K562 (cell line): ENCODE measurements at regions not wholly inside any gene's neighbourhood (a gene's known extent, or its start where the extent isn't known, plus 50 kb on each side); places are given as distances from the start of the nearest gene placed in this dataset.

Experiments used
- BRCA1 ChIP-seq, 2 experiments: fragments of 450-650 bp in 1 of 2; sonication (generic) in 1 of 2; formaldehyde crosslinking in 1 of 2; IDR thresholded peaks; 2 replicates each; pipeline versions ENCODE4 v1.5.0 to v1.6.1; 2017 to 2020; ENCODE audit warnings: mild to moderate bottlenecking in 1 of 2, missing genetic modification reagents in 1 of 2
- E2F1 ChIP-seq: sonication (generic); formaldehyde crosslinking; IDR thresholded peaks from 2 replicates; pipeline ENCODE4 v1.8.1; 2023; ENCODE audit warnings: mild to moderate bottlenecking, missing genetic modification reagents, moderate library complexity
- GATAD2A ChIP-seq: fragments of 450-650 bp; IDR thresholded peaks from 2 replicates; pipeline ENCODE4 v1.6.1; 2017
- IFI16 ChIP-seq: fragments of 250-450 bp; sonication (Bioruptor Pico); IDR thresholded peaks from 2 replicates; pipeline ENCODE4 v2.1.2; 2022; ENCODE audit warnings: mild to moderate bottlenecking, inconsistent platforms
- MED1 ChIP-seq: sonication (generic); formaldehyde crosslinking; IDR thresholded peaks from 2 replicates; pipeline ENCODE4 v1.8.1; 2023; ENCODE audit warnings: missing genetic modification reagents, borderline replicate concordance
- MLLT1 ChIP-seq, 2 experiments: fragments of 450-650 bp; IDR thresholded peaks; 2 replicates each; pipeline ENCODE4 v1.6.1; 2016
- MTA3 ChIP-seq: fragments of 450-650 bp; formaldehyde crosslinking; IDR thresholded peaks from 2 replicates; pipeline ENCODE4 v1.6.1; 2017; ENCODE audit warnings: mild to moderate bottlenecking, borderline replicate concordance
- RAD51 ChIP-seq: fragments of 450-650 bp; IDR thresholded peaks from 2 replicates; pipeline ENCODE4 v1.7.1; 2016; ENCODE audit warnings: low read depth, mild to moderate bottlenecking, borderline replicate concordance
- RREB1 ChIP-seq: fragments of 250-450 bp; sonication (Bioruptor Pico); IDR thresholded peaks from 2 replicates; pipeline ENCODE4 v1.4.0; 2020
- SPI1 ChIP-seq: IDR thresholded peaks from 2 replicates; pipeline ENCODE4 v1.6.1; 2011; ENCODE audit warnings: low read depth, low read length, control low read depth, borderline replicate concordance
- STAT5A ChIP-seq: IDR thresholded peaks from 2 replicates; pipeline ENCODE4 v1.6.1; 2012; ENCODE audit warnings: low read length, inconsistent platforms, borderline replicate concordance
- TBL1XR1 ChIP-seq, 2 experiments: IDR thresholded peaks; 2 replicates each; pipeline ENCODE4 v1.6.1; 2012; ENCODE audit warnings: improper control_type of control experiment in 2 of 2, low read length in 2 of 2, mild to moderate bottlenecking in 1 of 2
- TRIM25 ChIP-seq: fragments of 450-650 bp; IDR thresholded peaks from 2 replicates; pipeline ENCODE4 v1.7.0; 2016; ENCODE audit warnings: borderline replicate concordance
- ZFP1 ChIP-seq: fragments of 450-650 bp; formaldehyde crosslinking; IDR thresholded peaks from 2 replicates; pipeline ENCODE4 v1.4.0; 2020; ENCODE audit warnings: mild to moderate bottlenecking, mixed read lengths
- ZNF224 ChIP-seq: sonication (generic); formaldehyde crosslinking; IDR thresholded peaks from 2 replicates; pipeline ENCODE4 v1.8.0; 2022; ENCODE audit warnings: mild to moderate bottlenecking, missing genetic modification reagents
- ZNF253 ChIP-seq: fragments of 250-450 bp; sonication (Bioruptor Pico); conservative IDR thresholded peaks from 2 replicates; pipeline ENCODE4 v1.6.1; 2021; ENCODE audit warnings: mild to moderate bottlenecking
- ZNF282 ChIP-seq: sonication (generic); formaldehyde crosslinking; IDR thresholded peaks from 2 replicates; pipeline ENCODE4 v1.8.1; 2023; ENCODE audit warnings: missing genetic modification reagents
- ZNF696 ChIP-seq: fragments of 250-450 bp; sonication (Bioruptor Pico); conservative IDR thresholded peaks from 2 replicates; pipeline ENCODE4 v1.4.0; 2020; ENCODE audit warnings: mild to moderate bottlenecking, moderate library complexity

GRCh38 chr2:144580521-144581161, 60.7 kb upstream of the ZEB2 start (continued):
- no peak for TF ChIP-seq SPI1
- no peak for TF ChIP-seq MLLT1 (IDR thresholded peaks at IDR 0.05)
- no peak for TF ChIP-seq GATAD2A
- no peak for TF ChIP-seq ZNF696 (CRISPR knock-in tag)
- TF ChIP-seq BRCA1 (IDR thresholded peaks at IDR 0.05): no peak
- TF ChIP-seq BRCA1 (CRISPR knock-in tag; IDR thresholded peaks at IDR 0.05): no peak
- no peak for TF ChIP-seq ZNF282
- TF ChIP-seq STAT5A: peak; percentile 78; the same call in 1 of the 2 replicates
- TF ChIP-seq TBL1XR1 (IDR thresholded peaks at IDR 0.05; ENCODE audit: low read length in 2 of 2): peak in 1 of 2 experiments; percentile 67; a peak in 2 of 4 replicates
- TF ChIP-seq RREB1: no peak
- TF ChIP-seq TRIM25: no peak
- TF ChIP-seq ZNF253 (CRISPR knock-in tag): no peak
- TF ChIP-seq RAD51: peak; percentile 61; the same call in 1 of the 2 replicates
- no peak for TF ChIP-seq ZFP1 (CRISPR knock-in tag)
- TF ChIP-seq MTA3: peak; percentile 58
- no peak for TF ChIP-seq MED1 (CRISPR knock-in tag)
- TF ChIP-seq E2F1 (CRISPR knock-in tag): no peak
- TF ChIP-seq IFI16: no peak
- TF ChIP-seq ZNF224 (CRISPR knock-in tag): no peak
